Psoas muscle (tissue), 7 donors: ENCODE measurements at regions not wholly inside any gene's neighbourhood (a gene's known extent, or its start where the extent isn't known, plus 50 kb on each side); places are given as distances from the start of the nearest gene placed in this dataset.

Source experiments
- ATAC-seq, 4 donors: fragments of 200-7000 bp; cut with Tn5 transposase; one replicate each; pipeline ENCODE4 v1.9.1; 2020; ENCODE audit warnings: moderate library complexity in 3 of 4, mild to moderate bottlenecking in 2 of 4
- DNase-seq, 2 donors: peaks; one replicate each; pipeline ENCODE4 v3.0.0-alpha.2; 2020
- H3K27ac ChIP-seq: fragments of 200-600 bp; one replicate; pipeline ENCODE4 v1.8.0; 2022
- H3K27me3 ChIP-seq, 3 donors: fragments of 200-600 bp in 1 of 3; one replicate each; pipeline versions ENCODE4 v1.6.1 to v1.8.0; 2013 to 2022; ENCODE audit warnings: low read length in 2 of 3, mild to moderate bottlenecking in 2 of 3, moderate library complexity in 1 of 3; ENCODE audit not compliant: insufficient read depth in 3 of 3
- H3K36me3 ChIP-seq, 2 donors: fragments of 200-600 bp in 1 of 2; one replicate each; pipeline versions ENCODE4 v1.6.1 to v1.8.0; 2013 to 2022; ENCODE audit warnings: low read depth in 1 of 2, mild to moderate bottlenecking in 1 of 2, moderate library complexity in 1 of 2; ENCODE audit not compliant: insufficient read depth in 1 of 2
- H3K4me1 ChIP-seq: fragments of 200-600 bp; one replicate; pipeline ENCODE4 v1.8.0; 2022
- H3K4me3 ChIP-seq: fragments of 200-600 bp; one replicate; pipeline ENCODE4 v1.8.0; 2022; ENCODE audit warnings: mild to moderate bottlenecking
- H3K9me3 ChIP-seq: fragments of 200-600 bp; one replicate; pipeline ENCODE4 v1.8.0; 2022
- WGBS, 3 donors: extraction: QIAGEN DNeasy Blood & Tissue Kit; methylation state at CpG; one replicate each; pipeline versions ENCODE4 v1.1.6 to v1.1.7; 2013; 5-methylcytosine and 5-hydroxymethylcytosine counted together
- intact Hi-C, 2 donors: fragments of 100-400 bp; cut with DNase I; formaldehyde crosslinking; loops; one replicate each; pipeline versions ENCODE4 v1.11.0 to v1.14.2; 2022
- TF ChIP-seq, protein P1 (sequence below): fragments of 200-600 bp; IDR thresholded peaks from one replicate; pipeline ENCODE4 v1.8.0; 2022; ENCODE audit warnings: antibody characterized with exemption
- donor health status: healthy with polysubstance abuse.
- donor health status: DM: no; HTN: no; CAD: no; lungs with moderate emphysema.
- donor health status: Bipolar disorder and iron deficiency.
- donor health status: healthy.
- donor health status: DM: yes; HTN: yes; CAD: no.
- donor health status: DM: no; HTN: no; CAD: no.
- donor health status: DM: yes; HTN: yes; CAD: no.

- ATAC-seq (peak; percentile 84 to 97 (median 96)), DNase-seq (no peak)
- intact Hi-C loops, result loop anchor here in 1 of 2 donors (10.0 kb wide), 1 partner anchor 128 kb away; no protein-coding TSS in a partner anchor
- Histone ChIP-seq H3K9me3 (no peaks in the 10 kb centered on the region), H3K27ac (peak overlapping the region; percentile 57), H3K27me3 (no peaks in the 10 kb centered on the region), H3K4me3 (peak overlapping the region; percentile 1), H3K36me3 (no peaks in the 10 kb centered on the region), H3K4me1 (peaks cover 40% of the 10 kb centered on the region)
- 23 to 27% (median 24%) methylated on average over 2 of the region's 2 CpGs for WGBS, 3 donors
- TF ChIP-seq, protein P1, sequence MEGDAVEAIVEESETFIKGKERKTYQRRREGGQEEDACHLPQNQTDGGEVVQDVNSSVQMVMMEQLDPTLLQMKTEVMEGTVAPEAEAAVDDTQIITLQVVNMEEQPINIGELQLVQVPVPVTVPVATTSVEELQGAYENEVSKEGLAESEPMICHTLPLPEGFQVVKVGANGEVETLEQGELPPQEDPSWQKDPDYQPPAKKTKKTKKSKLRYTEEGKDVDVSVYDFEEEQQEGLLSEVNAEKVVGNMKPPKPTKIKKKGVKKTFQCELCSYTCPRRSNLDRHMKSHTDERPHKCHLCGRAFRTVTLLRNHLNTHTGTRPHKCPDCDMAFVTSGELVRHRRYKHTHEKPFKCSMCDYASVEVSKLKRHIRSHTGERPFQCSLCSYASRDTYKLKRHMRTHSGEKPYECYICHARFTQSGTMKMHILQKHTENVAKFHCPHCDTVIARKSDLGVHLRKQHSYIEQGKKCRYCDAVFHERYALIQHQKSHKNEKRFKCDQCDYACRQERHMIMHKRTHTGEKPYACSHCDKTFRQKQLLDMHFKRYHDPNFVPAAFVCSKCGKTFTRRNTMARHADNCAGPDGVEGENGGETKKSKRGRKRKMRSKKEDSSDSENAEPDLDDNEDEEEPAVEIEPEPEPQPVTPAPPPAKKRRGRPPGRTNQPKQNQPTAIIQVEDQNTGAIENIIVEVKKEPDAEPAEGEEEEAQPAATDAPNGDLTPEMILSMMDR, result no peak
These were observed 122.5 kb upstream of the DDIT4L start for GRCh38 chr4:100312615-100313350.

DNA sequence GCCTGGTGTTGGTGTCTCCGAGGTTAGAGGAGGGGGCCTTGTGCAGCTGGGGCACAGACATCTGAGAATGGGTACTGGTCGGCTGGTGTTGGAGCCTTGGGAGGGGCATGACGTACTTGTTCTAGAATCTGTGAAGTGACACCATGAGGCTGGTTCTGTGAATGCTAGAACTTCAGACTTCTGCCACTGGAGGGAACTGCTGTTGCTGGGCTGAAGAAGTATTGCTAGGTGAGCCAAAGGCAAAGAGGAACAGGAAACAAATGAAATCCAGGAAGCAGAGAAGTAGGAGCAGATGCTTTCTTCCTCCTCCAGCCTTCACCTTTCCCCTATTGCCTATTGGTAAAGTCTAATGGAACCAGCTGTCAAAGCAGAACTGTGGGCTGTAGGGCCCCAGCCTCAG, 120.9 kb upstream of the DDIT4L start:
- no peaks in the 10 kb centered on the region for H3K9me3 ChIP-seq
- no peak for DNase-seq
- H3K27ac ChIP-seq, result no peak overlapping the region
- ATAC-seq, result peak; percentile 35 to 80 (median 52)
- TF ChIP-seq, protein P1, result peak; percentile 32
- intact Hi-C loops, result loop anchor here in 1 of 2 donors (10.0 kb wide), 1 partner anchor 126 kb away; no protein-coding TSS in a partner anchor
- 79 to 85% (median 85%) methylated on average over 3 of the region's 3 CpGs for WGBS, 3 donors
- no peaks in the 10 kb centered on the region for H3K36me3 ChIP-seq
- H3K4me1 ChIP-seq, result peaks cover 29% of the 10 kb centered on the region
- no peaks in the 10 kb centered on the region for H3K27me3 ChIP-seq
- no peak overlapping the region for H3K4me3 ChIP-seq

DNA sequence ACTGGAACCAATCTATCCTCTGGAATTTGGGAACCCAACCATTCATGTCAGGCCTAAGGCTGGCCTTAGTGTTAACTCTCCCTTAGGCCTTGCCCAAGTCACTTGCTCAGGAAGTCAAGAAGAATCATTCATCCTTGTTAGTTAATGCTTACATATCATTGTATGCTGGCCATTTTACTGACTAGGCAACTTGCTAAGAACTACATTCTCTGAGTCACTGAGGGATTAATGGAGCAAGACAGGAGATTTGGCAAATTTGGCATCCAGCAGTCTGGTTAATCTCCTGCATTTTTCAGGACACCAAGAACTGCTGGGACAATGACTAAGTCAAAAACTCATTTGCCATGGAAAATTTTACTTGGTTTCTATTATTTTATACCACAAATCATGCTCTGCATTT, 115.8 kb upstream of the DDIT4L start:
- no peaks in the 10 kb centered on the region for H3K9me3 ChIP-seq
- H3K4me1 ChIP-seq, result peaks cover 37% of the 10 kb centered on the region
- intact Hi-C loops, result loop anchor here in 1 of 2 donors (5.0 kb wide), 1 partner anchor 106 kb away; no protein-coding TSS in a partner anchor
- no peaks in the 10 kb centered on the region for H3K36me3 ChIP-seq
- ATAC-seq (peak in 2 of 4 donors; percentile 11 to 21), DNase-seq (no peak)
- TF ChIP-seq, protein P1, result no peak
- peak overlapping the region; percentile 62 for H3K27ac ChIP-seq
- H3K27me3 ChIP-seq, result no peaks in the 10 kb centered on the region
- H3K4me3 ChIP-seq, result no peak overlapping the region

GRCh38 chr4:100302061-100303026, 112.1 kb upstream of the DDIT4L start:
- peak; percentile 32 to 78 for DNase-seq
- intact Hi-C loops, result loop anchor here in 1 of 2 donors (1.0 kb wide), 1 partner anchor 116 kb away; no protein-coding TSS in a partner anchor
- peak; percentile 87 to 95 (median 94) for ATAC-seq
- peak overlapping the region; percentile 79 for H3K27ac ChIP-seq
- 24 to 55% (median 34%) methylated on average over 9 of the region's 9 CpGs for WGBS, 3 donors
- peaks cover 58% of the 10 kb centered on the region for H3K4me1 ChIP-seq
- H3K27me3 ChIP-seq, result no peaks in the 10 kb centered on the region
- H3K9me3 ChIP-seq, result no peaks in the 10 kb centered on the region
- TF ChIP-seq, protein P1, result no peak
- H3K36me3 ChIP-seq, result no peaks in the 10 kb centered on the region
- H3K4me3 ChIP-seq, result no peak overlapping the region
